B cell (primary cell): ENCODE measurements at regions not wholly inside any gene's neighbourhood (a gene's known extent, or its start where the extent isn't known, plus 50 kb on each side); places are given as distances from the start of the nearest gene placed in this dataset.

Experiments used
- CTCF ChIP-seq: fragments of 200-600 bp; IDR thresholded peaks from one replicate; pipeline ENCODE4 v1.8.0; 2022; ENCODE audit warnings: antibody characterized with exemption, mild to moderate bottlenecking
- EZH2 ChIP-seq: IDR thresholded peaks from 2 replicates; pipeline ENCODE4 v1.6.1; 2012; ENCODE audit warnings: borderline replicate concordance, low read depth, mild to moderate bottlenecking, moderate library complexity, low read length; ENCODE audit not compliant: insufficient read depth, poor library complexity, severe bottlenecking

GRCh38 chr16:82231008-82231787, 61.2 kb upstream of the MPHOSPH6 start:
- TF ChIP-seq CTCF (no peak), EZH2 (no peak)
